K562 (cell line): ENCODE measurements at regions not wholly inside any gene's neighbourhood (a gene's known extent, or its start where the extent isn't known, plus 50 kb on each side); places are given as distances from the start of the nearest gene placed in this dataset.

Experiments
- ATAC-seq: fragments of 200-7000 bp; cut with Tn5 transposase; 3 replicates; pipeline ENCODE4 v1.9.1; 2020; ENCODE audit warnings: moderate library complexity
- BruUV-seq: library from RNA; stranded (reverse); fragments of 400-500 nt; replicated peaks from 2 replicates; lab custom pipeline; 2021; lab: Mats Ljungman, UMichigan
- CTCF ChIA-PET: fragments of 300-600 bp; formaldehyde crosslinking; extraction: SDS; loops from one replicate; lab custom pipeline; 2021; ENCODE audit warnings: low intra/inter-chr PET ratio; lab: Yijun Ruan, JAX
- POLR2A ChIA-PET: fragments of 300-600, 350-650 bp; sonication (Branson Sonifier 250); formaldehyde crosslinking; extraction: SDS; loops from one replicate; lab custom pipeline; 2021; ENCODE audit warnings: antibody characterized with exemption, inconsistent platforms; lab: Yijun Ruan, JAX
- DNase-seq, 4 experiments: peaks; one replicate each; pipeline versions ENCODE4 v3.0.0 to v3.0.0-alpha.2; 2011 to 2018; ENCODE audit warnings: low spot score in 3 of 4, mixed read lengths in 3 of 4; ENCODE audit errors: extremely low read depth in 1 of 4
- FAIRE-seq: peaks from 2 replicates; lab custom pipeline; 2011; peaks lifted over from hg19 to GRCh38; lab: Jason Lieb, UNC
- H2AFZ ChIP-seq: 2 replicates; pipeline ENCODE4 v1.6.0; 2011; ENCODE audit warnings: low read depth, low read length, control low read depth, inconsistent platforms
- H3K27ac ChIP-seq: fragments of 200-600 bp; 3 replicates; pipeline ENCODE4 v1.8.0; 2011; ENCODE audit warnings: low read depth, mild to moderate bottlenecking, control low read depth, inconsistent platforms, low read length, moderate library complexity, mixed read lengths; ENCODE audit errors: extremely low read depth
- H3K27me3 ChIP-seq, 2 experiments: fragments of 300-600 bp in 1 of 2; 2 replicates in 1 of 2; 3 replicates in 1 of 2; pipeline versions ENCODE4 v1.6.0 to v1.8.0; 2011; ENCODE audit warnings: inconsistent platforms in 2 of 2, low read length in 2 of 2, mild to moderate bottlenecking in 1 of 2, mixed read lengths in 1 of 2, moderate library complexity in 1 of 2; ENCODE audit not compliant: control insufficient read depth in 2 of 2, insufficient read depth in 2 of 2
- H3K36me3 ChIP-seq: fragments of 300-600 bp; 3 replicates; pipeline ENCODE4 v1.8.0; 2011; ENCODE audit warnings: mild to moderate bottlenecking, low read length, inconsistent platforms; ENCODE audit not compliant: control insufficient read depth, insufficient read depth
- H3K4me1 ChIP-seq, 2 experiments: fragments of 200-600 bp in 1 of 2; replicated peaks in 1 of 2; 2 replicates in 1 of 2; 3 replicates in 1 of 2; pipeline versions ENCODE4 v1.5.1 to v1.8.0; 2011; ENCODE audit warnings: inconsistent platforms in 2 of 2, low read length in 2 of 2, mild to moderate bottlenecking in 1 of 2, mixed read lengths in 1 of 2, moderate library complexity in 1 of 2; ENCODE audit not compliant: control insufficient read depth in 2 of 2, insufficient read depth in 2 of 2
- H3K4me2 ChIP-seq: 2 replicates; pipeline ENCODE4 v1.6.1; 2011; ENCODE audit warnings: low read length, control low read depth, inconsistent platforms, mixed read lengths; ENCODE audit not compliant: insufficient read depth
- H3K4me3 ChIP-seq: fragments of 200-600 bp; sonication (generic), shearing (Covaris generic); 2 replicates; pipeline ENCODE4 v1.5.1; 2016; ENCODE audit warnings: control low read depth, inconsistent platforms
- H3K79me2 ChIP-seq: fragments of 200-600 bp; 3 replicates; pipeline ENCODE4 v1.8.0; 2011; ENCODE audit warnings: low read length, inconsistent platforms; ENCODE audit not compliant: control insufficient read depth, insufficient read depth
- H3K9ac ChIP-seq, 2 experiments: 2 replicates each; pipeline versions ENCODE4 v1.6.0 to v1.6.1; 2011; ENCODE audit warnings: low read depth in 2 of 2, low read length in 2 of 2, control low read depth in 1 of 2, inconsistent platforms in 1 of 2, mild to moderate bottlenecking in 1 of 2, mixed read lengths in 1 of 2; ENCODE audit not compliant: insufficient read depth in 1 of 2
- H3K9me1 ChIP-seq: one replicate; pipeline ENCODE4 v1.6.0; 2011; ENCODE audit warnings: inconsistent platforms, mild to moderate bottlenecking, low read length, moderate library complexity; ENCODE audit not compliant: control insufficient read depth, insufficient read depth
- H3K9me3 ChIP-seq: replicated peaks from 2 replicates; pipeline ENCODE4 v1.5.1; 2011; ENCODE audit warnings: low read depth, low read length, inconsistent platforms; ENCODE audit not compliant: control insufficient read depth, insufficient read depth
- H4K20me1 ChIP-seq: replicated peaks from 2 replicates; pipeline ENCODE4 v1.6.1; 2011; ENCODE audit warnings: low read length, inconsistent platforms, mixed read lengths; ENCODE audit not compliant: control insufficient read depth, insufficient read depth
- BRF1 ChIP-seq: IDR thresholded peaks from 3 replicates; pipeline ENCODE4 v1.6.1; 2011; ENCODE audit warnings: borderline replicate concordance, mild to moderate bottlenecking; ENCODE audit not compliant: insufficient read length; ENCODE audit errors: extremely low read depth
- SMAD2 ChIP-seq: fragments of 150-350 bp; IDR thresholded peaks from 2 replicates; pipeline ENCODE4 v1.6.1; 2014; ENCODE audit warnings: low read depth, mild to moderate bottlenecking, low read length
- ZBTB9 ChIP-seq: fragments of 450-650 bp; formaldehyde crosslinking; IDR thresholded peaks from 2 replicates; pipeline ENCODE4 v1.4.0; 2020; ENCODE audit warnings: mild to moderate bottlenecking, moderate library complexity
- WGBS: fragments of 100-300 bp; shearing (Covaris generic); methylation state at CpG from one replicate; pipeline ENCODE4 v1.1.6; 2016; ENCODE audit warnings: low coverage, mixed read lengths; ENCODE audit not compliant: insufficient coverage; ENCODE audit errors: missing lambda C conversion rate; 5-methylcytosine and 5-hydroxymethylcytosine counted together
- in situ Hi-C: fragments of 300-500 bp; cut with MboI; formaldehyde crosslinking; loops from 4 replicates; pipeline ENCODE4 v1.15.0; 2018; ENCODE audit warnings: inconsistent platforms, mixed read lengths
- intact Hi-C: fragments of 100-400 bp; cut with micrococcal nuclease; formaldehyde crosslinking; loops from 2 replicates; pipeline ENCODE4 v1.14.2; 2022
- TF ChIP-seq, protein P1 (sequence below): fragments of 450-650 bp; formaldehyde crosslinking; IDR thresholded peaks from 2 replicates; pipeline ENCODE4 v1.4.0; 2022; ENCODE audit warnings: mild to moderate bottlenecking, moderate library complexity

DNA sequence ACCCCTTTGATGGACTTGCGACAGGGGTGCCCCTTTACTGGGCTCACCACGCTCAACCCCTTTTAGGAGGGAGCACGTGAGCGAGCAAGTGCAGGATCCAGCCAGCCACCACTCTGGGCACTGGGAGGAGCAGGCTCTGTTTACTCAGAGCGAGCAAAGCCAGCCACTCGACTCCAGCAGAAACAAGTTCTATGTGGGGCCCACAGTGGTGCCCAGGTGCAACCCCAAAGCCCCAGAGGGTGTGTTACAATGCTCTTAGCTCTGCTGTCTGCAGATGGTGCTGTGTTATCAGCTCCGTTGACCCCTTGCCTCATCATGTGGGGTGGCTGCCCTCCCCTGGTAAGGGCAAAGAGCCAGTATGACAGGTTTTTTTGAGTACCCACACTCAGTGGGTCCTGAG is 120.3 kb upstream of the SUCLG2 start:
- Histone ChIP-seq H3K9me3 (no peaks in the 10 kb centered on the region), H3K27ac (no peak overlapping the region), H3K79me2 (no peaks in the 10 kb centered on the region)
- WGBS: 0% methylated on average over 4 of the region's 7 CpGs
- no peak for DNase-seq
- TF ChIP-seq BRF1 (no peak), SMAD2 (no peak), ZBTB9 (CRISPR knock-in tag) (no peak)
- TF ChIP-seq, protein P1, sequence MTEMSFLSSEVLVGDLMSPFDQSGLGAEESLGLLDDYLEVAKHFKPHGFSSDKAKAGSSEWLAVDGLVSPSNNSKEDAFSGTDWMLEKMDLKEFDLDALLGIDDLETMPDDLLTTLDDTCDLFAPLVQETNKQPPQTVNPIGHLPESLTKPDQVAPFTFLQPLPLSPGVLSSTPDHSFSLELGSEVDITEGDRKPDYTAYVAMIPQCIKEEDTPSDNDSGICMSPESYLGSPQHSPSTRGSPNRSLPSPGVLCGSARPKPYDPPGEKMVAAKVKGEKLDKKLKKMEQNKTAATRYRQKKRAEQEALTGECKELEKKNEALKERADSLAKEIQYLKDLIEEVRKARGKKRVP (CRISPR knock-in tag): no peak
- TF ChIP-seq, all 486 proteins: peak for 0
- Histone ChIP-seq H3K9me1 (no peaks in the 10 kb centered on the region), H3K9ac (no peak overlapping the region), H3K36me3 (no peaks in the 10 kb centered on the region), H3K4me3 (no peak overlapping the region), H3K27me3 (no peaks in the 10 kb centered on the region), H4K20me1 (no peaks in the 10 kb centered on the region), H3K4me1 (no peaks in the 10 kb centered on the region), H3K4me2 (no peak overlapping the region), H2AFZ (no peak overlapping the region)
- BruUV-seq: no TSS peak
- POLR2A ChIA-PET: interaction anchor here (0.6 to 1.1 kb wide), 2 partner anchors 12 to 602 kb away, joined by 3 read pairs; no protein-coding TSS in a partner anchor
- in situ Hi-C loops: loop anchor here (25.0 kb wide), 1 partner anchor 837 kb away; no protein-coding TSS in a partner anchor
- ATAC-seq: no peak
- intact Hi-C loops: no loop called here
- CTCF ChIA-PET: no interaction called here
- no peak for FAIRE-seq
